Heart left ventricle (tissue), 13 donors: ENCODE measurements at regions not wholly inside any gene's neighbourhood (a gene's known extent, or its start where the extent isn't known, plus 50 kb on each side); places are given as distances from the start of the nearest gene placed in this dataset.

Experiments used
- POLR2A ChIP-seq, 2 donors: fragments of 450-650 bp; IDR thresholded peaks; one replicate each; pipeline ENCODE4 v1.6.1; 2017; ENCODE audit warnings: antibody characterized with exemption in 2 of 2, mild to moderate bottlenecking in 2 of 2, moderate library complexity in 2 of 2
- TF ChIP-seq, protein P1 (sequence below), 12 donors: fragments of 200-600 bp; sonication (generic) in 4 of 12; IDR thresholded peaks; one replicate each; pipeline versions ENCODE4 v1.5.0 to v1.8.0; 2018 to 2022; ENCODE audit warnings: antibody characterized with exemption in 12 of 12, mild to moderate bottlenecking in 5 of 12
- donor health status: ischemic (EF 13 %, LVEDD 7.1; RV severe dilation, severe dysfunction).
- donor health status: DM: no; HTN: yes; CAD: no.
- donor health status: DM: no; HTN: no; CAD: no.
- donor health status: ischemic (EF 25% LVEDD 6.9; RV normal size, moderate dysfunction).
- donor health status: ischemic (EF 25% LVEDD 5.7; RV mildly dilated, moderate dysfunction).
- donor health status: ischemic (EF 35%, LVEDD 5.7; RV mildly dilated, moderate dysfunction).
- donor health status: nonischemic (EF 11% LVEDD 7.7; RV severe dilation, severe dysfunction).
- donor health status: DM: yes; HTN: yes; CAD: no.
- donor health status: PGD.
- donor health status: ischemic (EF 29% LVEDD 5.4; RV normal size, mild dysfunction).
- donor health status: nonischemic (EF 23%, LVEDD 6.1; RV moderate dilation, normal function).

DNA sequence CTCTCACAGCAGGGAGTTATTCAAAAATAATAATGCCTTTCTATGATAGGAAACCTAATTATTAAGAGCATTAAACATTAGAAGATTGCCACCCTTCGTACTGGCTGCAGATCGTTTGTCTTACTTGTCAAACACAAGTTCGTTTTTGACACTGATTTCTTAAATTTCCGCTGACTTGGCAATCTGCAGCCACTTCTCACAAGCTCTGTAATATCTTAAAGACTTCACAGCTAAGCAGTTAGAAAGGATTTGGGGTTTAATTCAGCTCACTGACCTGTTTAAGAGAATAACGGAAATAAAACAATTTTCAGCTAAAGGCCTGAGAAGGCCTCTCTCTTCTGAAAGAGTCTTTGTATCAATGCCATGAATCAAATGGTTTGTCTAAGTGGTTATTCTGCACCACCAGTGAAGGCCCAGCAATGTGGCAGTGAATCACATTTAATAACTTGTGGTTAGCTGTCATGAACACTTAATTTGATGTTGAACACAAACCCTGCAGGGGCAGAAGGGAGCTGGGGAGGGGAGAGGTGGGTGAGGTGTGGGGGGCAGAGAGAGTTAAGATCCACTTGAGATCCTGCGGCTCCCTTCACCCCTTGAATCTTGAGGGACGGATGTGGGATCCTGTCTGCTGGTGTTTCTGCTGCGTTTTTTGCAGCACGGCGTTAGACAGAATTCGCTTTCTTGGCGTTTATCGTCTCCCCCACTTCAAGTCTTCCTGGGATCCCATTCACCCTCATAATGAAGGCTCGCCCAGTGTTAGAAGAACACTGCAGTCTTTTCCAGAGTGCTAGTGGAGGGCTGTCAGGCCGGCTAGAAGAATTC lies 145.4 kb upstream of the SATB2 start:
- TF ChIP-seq POLR2A (IDR thresholded peaks at IDR 0.05) = no peak
- TF ChIP-seq, protein P1, sequence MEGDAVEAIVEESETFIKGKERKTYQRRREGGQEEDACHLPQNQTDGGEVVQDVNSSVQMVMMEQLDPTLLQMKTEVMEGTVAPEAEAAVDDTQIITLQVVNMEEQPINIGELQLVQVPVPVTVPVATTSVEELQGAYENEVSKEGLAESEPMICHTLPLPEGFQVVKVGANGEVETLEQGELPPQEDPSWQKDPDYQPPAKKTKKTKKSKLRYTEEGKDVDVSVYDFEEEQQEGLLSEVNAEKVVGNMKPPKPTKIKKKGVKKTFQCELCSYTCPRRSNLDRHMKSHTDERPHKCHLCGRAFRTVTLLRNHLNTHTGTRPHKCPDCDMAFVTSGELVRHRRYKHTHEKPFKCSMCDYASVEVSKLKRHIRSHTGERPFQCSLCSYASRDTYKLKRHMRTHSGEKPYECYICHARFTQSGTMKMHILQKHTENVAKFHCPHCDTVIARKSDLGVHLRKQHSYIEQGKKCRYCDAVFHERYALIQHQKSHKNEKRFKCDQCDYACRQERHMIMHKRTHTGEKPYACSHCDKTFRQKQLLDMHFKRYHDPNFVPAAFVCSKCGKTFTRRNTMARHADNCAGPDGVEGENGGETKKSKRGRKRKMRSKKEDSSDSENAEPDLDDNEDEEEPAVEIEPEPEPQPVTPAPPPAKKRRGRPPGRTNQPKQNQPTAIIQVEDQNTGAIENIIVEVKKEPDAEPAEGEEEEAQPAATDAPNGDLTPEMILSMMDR (IDR thresholded peaks at IDR 0.05) = no peak
